Prostate gland (tissue), 2 donors: ENCODE measurements at regions not wholly inside any gene's neighbourhood (a gene's known extent, or its start where the extent isn't known, plus 50 kb on each side); places are given as distances from the start of the nearest gene placed in this dataset.

Source experiments
- DNase-seq: peaks from one replicate; pipeline ENCODE4 v3.0.0-alpha.2; 2019; ENCODE audit warnings: low spot score
- H3K27ac ChIP-seq, 2 donors: fragments of 200-600 bp; sonication (generic); 2 replicates each; pipeline ENCODE4 v1.5.1; 2017 to 2019
- H3K27me3 ChIP-seq: fragments of 200-600 bp; sonication (generic); replicated peaks from 2 replicates; pipeline ENCODE4 v1.5.1; 2019; ENCODE audit not compliant: insufficient read depth
- H3K36me3 ChIP-seq, 2 donors: fragments of 200-600 bp; sonication (generic); 1 replicate in 1 of 2; 2 replicates in 1 of 2; pipeline versions ENCODE4 v1.5.1 to v1.8.1; 2017 to 2019
- H3K4me1 ChIP-seq: fragments of 200-600 bp; sonication (generic); replicated peaks from 2 replicates; pipeline ENCODE4 v1.5.1; 2019
- H3K4me3 ChIP-seq, 2 donors: fragments of 200-600 bp; sonication (generic); 2 replicates each; pipeline ENCODE4 v1.5.1; 2017 to 2019
- H3K9me3 ChIP-seq: fragments of 200-600 bp; sonication (generic); 2 replicates; pipeline ENCODE4 v1.5.1; 2017
- CTCF ChIP-seq, 4 experiments: fragments of 200-600 bp in 2 of 4; fragments of 450-650 bp in 2 of 4; sonication (generic) in 2 of 4; IDR thresholded peaks; 1 replicate in 3 of 4; 2 replicates in 1 of 4; pipeline ENCODE4 v1.5.1; 2016 to 2019; ENCODE audit warnings: antibody characterized with exemption in 4 of 4, mild to moderate bottlenecking in 2 of 4, moderate library complexity in 2 of 4
- POLR2A ChIP-seq: fragments of 450-650 bp; IDR thresholded peaks from one replicate; pipeline ENCODE4 v1.6.1; 2016; ENCODE audit warnings: antibody characterized with exemption, mild to moderate bottlenecking
- POLR2AphosphoS5 ChIP-seq: sonication (generic); formaldehyde crosslinking; IDR thresholded peaks from one replicate; pipeline ENCODE4 v1.6.1; 2017; ENCODE audit warnings: antibody characterized with exemption
- WGBS: methylation state at CpG from one replicate; pipeline ENCODE4 v1.1.5; 2018; 5-methylcytosine and 5-hydroxymethylcytosine counted together
- intact Hi-C: fragments of 100-400 bp; cut with DNase I; formaldehyde crosslinking; loops from one replicate; pipeline ENCODE4 v1.14.2; 2022

- H3K27me3 ChIP-seq, result no peaks in the 10 kb centered on the region
- 14% methylated on average over 2 of the region's 2 CpGs for WGBS
- H3K27ac ChIP-seq, result no peak overlapping the region
- no peak for DNase-seq
- H3K9me3 ChIP-seq, result no peaks in the 10 kb centered on the region
- H3K4me1 ChIP-seq, result no peaks in the 10 kb centered on the region
- intact Hi-C loops, result no loop called here
- no peaks in the 10 kb centered on the region for H3K36me3 ChIP-seq
- H3K4me3 ChIP-seq, result no peak overlapping the region
- TF ChIP-seq CTCF (IDR thresholded peaks at IDR 0.05) (no peak), POLR2AphosphoS5 (no peak), POLR2A (no peak)
These were observed 121.7 kb downstream of the CCER1 start for GRCh38 chr12:90833228-90833627.

DNA sequence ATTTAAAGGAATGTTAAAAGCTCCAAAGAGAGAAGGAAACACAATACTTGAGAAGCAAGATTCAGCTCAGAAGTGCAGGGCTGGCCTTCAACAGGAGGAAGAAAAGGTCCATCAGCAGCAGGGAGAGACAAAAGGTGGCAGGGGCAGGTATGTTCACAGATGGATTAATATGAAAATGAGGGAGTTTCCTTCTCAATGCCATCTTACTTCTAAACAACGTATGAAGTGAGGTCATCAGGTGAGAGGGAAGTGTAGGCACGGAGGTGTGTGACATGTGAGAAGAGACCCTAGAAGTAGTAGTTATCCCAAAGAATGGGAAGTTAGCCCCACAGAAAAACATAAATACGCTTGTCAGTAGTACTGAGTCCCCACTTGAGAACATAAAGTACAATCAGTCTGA is 122.5 kb downstream of the CCER1 start:
- Histone ChIP-seq H3K27me3 (no peaks in the 10 kb centered on the region), H3K27ac (no peak overlapping the region), H3K9me3 (no peaks in the 10 kb centered on the region), H3K36me3 (no peaks in the 10 kb centered on the region), H3K4me3 (no peak overlapping the region), H3K4me1 (no peaks in the 10 kb centered on the region)
- WGBS, result 69% methylated on average over 3 of the region's 3 CpGs
- DNase-seq, result no peak
- intact Hi-C loops, result no loop called here
- TF ChIP-seq POLR2A (no peak), CTCF (IDR thresholded peaks at IDR 0.05) (no peak), POLR2AphosphoS5 (no peak)

DNA sequence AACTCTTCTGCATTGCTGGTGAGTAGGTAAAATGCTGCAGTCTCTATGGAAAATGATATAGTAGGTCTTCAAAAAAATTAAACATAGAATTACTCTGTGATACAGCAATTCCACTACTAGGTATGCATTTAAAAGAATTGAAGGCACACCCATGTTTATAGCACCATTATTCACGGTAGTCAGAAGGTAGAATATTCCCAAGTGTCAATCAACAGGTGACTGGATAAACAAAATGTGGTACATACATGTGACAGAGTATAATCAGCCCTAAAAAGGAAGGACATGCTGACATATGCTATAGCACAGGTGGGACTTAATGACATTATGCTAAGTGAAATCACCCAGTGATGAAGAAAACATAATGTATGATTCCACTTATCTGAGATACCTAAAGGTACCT is 123.3 kb downstream of the CCER1 start:
- Histone ChIP-seq H3K4me1 (no peaks in the 10 kb centered on the region), H3K27ac (no peak overlapping the region), H3K9me3 (no peaks in the 10 kb centered on the region), H3K36me3 (no peaks in the 10 kb centered on the region), H3K4me3 (no peak overlapping the region), H3K27me3 (no peaks in the 10 kb centered on the region)
- no peak for TF ChIP-seq POLR2A
- no peak for TF ChIP-seq POLR2AphosphoS5
- no peak for TF ChIP-seq CTCF (IDR thresholded peaks at IDR 0.05)
- intact Hi-C loops, result no loop called here
- DNase-seq, result no peak
- WGBS, result 51% methylated on average over 1 of the region's 1 CpG

- no peak for DNase-seq
- Histone ChIP-seq H3K4me1 (no peaks in the 10 kb centered on the region), H3K27ac (no peak overlapping the region), H3K27me3 (no peaks in the 10 kb centered on the region), H3K9me3 (no peaks in the 10 kb centered on the region), H3K36me3 (no peaks in the 10 kb centered on the region), H3K4me3 (no peak overlapping the region)
- WGBS, result 49% methylated on average over 1 of the region's 1 CpG
- TF ChIP-seq POLR2A, result no peak
- TF ChIP-seq CTCF (IDR thresholded peaks at IDR 0.05), result no peak
- TF ChIP-seq POLR2AphosphoS5, result no peak
- intact Hi-C loops, result no loop called here
These were observed 125.9 kb downstream of the CCER1 start for GRCh38 chr12:90829044-90829443.

- H3K36me3 ChIP-seq, result no peaks in the 10 kb centered on the region
- no peak for DNase-seq
- no peak overlapping the region for H3K27ac ChIP-seq
- no peak for TF ChIP-seq CTCF (IDR thresholded peaks at IDR 0.05)
- no peak for TF ChIP-seq POLR2AphosphoS5
- no peak for TF ChIP-seq POLR2A
- WGBS, result 6% methylated on average over 2 of the region's 2 CpGs
- H3K27me3 ChIP-seq, result no peaks in the 10 kb centered on the region
- no peak overlapping the region for H3K4me3 ChIP-seq
- intact Hi-C loops, result no loop called here
- H3K4me1 ChIP-seq, result no peaks in the 10 kb centered on the region
- no peaks in the 10 kb centered on the region for H3K9me3 ChIP-seq
These were observed 126.4 kb downstream of the CCER1 start for GRCh38 chr12:90828621-90829020.
